ENCODE measurements at regions not wholly inside any gene's neighbourhood (a gene's known extent, or its start where the extent isn't known, plus 50 kb on each side); places are given as distances from the start of the nearest gene placed in this dataset.

DNA sequence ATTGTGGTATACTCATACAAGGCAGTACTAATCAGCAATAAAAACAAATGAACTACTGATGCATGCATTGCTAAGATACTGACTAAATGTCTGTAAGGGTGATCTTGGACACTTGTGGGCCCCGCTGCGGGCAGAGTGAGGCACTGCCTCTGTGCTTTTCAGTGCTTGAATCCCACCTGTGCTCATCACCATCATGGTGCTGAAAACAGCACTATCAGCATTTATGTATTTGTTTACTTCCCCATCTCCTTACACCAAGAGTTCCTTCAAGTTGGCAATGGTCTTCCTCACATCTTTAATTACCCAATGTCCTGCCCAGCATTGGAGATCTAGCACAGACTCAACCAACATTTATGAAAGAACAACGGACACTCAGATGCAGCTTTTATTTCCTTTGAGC, 193.7 kb upstream of the RFC3 start:
- H3K36me3 ChIP-seq (ENCODE audit: control insufficient read depth, insufficient read depth, low read length), result no peaks in the 10 kb centered on the region
- H3K27me3 ChIP-seq (replicated peaks; ENCODE audit: control insufficient read depth, insufficient read depth, low read length), result no peaks in the 10 kb centered on the region

DNA sequence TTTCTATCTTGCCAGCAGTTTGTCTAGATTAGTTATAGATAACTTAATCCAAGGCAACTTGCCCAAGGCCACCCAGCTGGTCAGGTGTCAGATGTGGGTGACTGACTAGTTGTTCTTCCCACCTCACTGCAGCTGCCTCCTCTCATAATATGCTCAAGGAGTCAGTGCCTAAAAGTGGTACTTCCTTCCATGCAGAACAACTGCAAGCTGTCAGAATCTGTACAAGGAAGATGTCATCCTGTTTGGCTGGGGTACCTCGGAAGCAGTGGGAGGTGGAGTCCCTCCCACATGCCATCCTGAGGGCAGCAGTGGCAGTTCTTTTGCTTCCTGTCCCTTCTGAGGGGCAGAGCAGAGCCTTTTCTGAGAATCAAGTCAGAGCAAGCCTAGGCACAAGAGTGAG, 193.2 kb upstream of the RFC3 start:
- no peaks in the 10 kb centered on the region for H3K36me3 ChIP-seq (ENCODE audit: control insufficient read depth, insufficient read depth, low read length)
- TF ChIP-seq, protein P1, sequence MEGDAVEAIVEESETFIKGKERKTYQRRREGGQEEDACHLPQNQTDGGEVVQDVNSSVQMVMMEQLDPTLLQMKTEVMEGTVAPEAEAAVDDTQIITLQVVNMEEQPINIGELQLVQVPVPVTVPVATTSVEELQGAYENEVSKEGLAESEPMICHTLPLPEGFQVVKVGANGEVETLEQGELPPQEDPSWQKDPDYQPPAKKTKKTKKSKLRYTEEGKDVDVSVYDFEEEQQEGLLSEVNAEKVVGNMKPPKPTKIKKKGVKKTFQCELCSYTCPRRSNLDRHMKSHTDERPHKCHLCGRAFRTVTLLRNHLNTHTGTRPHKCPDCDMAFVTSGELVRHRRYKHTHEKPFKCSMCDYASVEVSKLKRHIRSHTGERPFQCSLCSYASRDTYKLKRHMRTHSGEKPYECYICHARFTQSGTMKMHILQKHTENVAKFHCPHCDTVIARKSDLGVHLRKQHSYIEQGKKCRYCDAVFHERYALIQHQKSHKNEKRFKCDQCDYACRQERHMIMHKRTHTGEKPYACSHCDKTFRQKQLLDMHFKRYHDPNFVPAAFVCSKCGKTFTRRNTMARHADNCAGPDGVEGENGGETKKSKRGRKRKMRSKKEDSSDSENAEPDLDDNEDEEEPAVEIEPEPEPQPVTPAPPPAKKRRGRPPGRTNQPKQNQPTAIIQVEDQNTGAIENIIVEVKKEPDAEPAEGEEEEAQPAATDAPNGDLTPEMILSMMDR (IDR thresholded peaks at IDR 0.05; ENCODE audit: insufficient read depth, low read length, poor library complexity, severe bottlenecking), result no peak
- H3K4me3 ChIP-seq (replicated peaks; ENCODE audit: low read depth, low read length), result no peak overlapping the region
- DNase-seq (ENCODE audit: extremely low read depth, insufficient read length), result no peak
- H3K27me3 ChIP-seq (replicated peaks; ENCODE audit: control insufficient read depth, insufficient read depth, low read length), result no peaks in the 10 kb centered on the region

More for the DNA sequence above, 193.7 kb upstream of the RFC3 start:
- no peak overlapping the region for H3K4me3 ChIP-seq (replicated peaks; ENCODE audit: low read depth, low read length)
- DNase-seq (ENCODE audit: extremely low read depth, insufficient read length), result no peak
- TF ChIP-seq, protein P1 (IDR thresholded peaks at IDR 0.05; ENCODE audit: insufficient read depth, low read length, poor library complexity, severe bottlenecking), result no peak

DNA sequence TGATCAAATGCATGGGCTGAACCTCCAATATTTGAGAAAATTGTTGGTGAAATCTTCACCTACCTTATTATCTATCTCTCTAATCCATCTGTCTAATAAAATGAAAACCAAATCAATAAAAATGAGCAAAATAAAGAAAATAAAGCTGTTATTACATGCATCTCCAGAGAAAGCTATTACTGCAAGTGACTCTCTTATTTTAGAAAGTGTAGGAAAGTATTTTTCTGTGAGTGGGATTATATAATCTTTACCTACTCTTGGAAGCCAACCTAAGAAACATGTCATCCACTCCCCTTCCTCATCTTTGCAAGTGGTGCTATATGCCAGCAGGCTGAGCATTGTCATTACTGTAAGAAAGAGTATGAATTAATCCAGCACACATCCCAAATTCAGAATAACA, 191.5 kb upstream of the RFC3 start:
- Histone ChIP-seq H3K36me3 (ENCODE audit: control insufficient read depth, insufficient read depth, low read length) (no peaks in the 10 kb centered on the region), H3K4me3 (replicated peaks; ENCODE audit: low read depth, low read length) (no peak overlapping the region), H3K27me3 (replicated peaks; ENCODE audit: control insufficient read depth, insufficient read depth, low read length) (no peaks in the 10 kb centered on the region)
- TF ChIP-seq, protein P1 (IDR thresholded peaks at IDR 0.05; ENCODE audit: insufficient read depth, low read length, poor library complexity, severe bottlenecking), result no peak
- DNase-seq (ENCODE audit: extremely low read depth, insufficient read length), result no peak

DNA sequence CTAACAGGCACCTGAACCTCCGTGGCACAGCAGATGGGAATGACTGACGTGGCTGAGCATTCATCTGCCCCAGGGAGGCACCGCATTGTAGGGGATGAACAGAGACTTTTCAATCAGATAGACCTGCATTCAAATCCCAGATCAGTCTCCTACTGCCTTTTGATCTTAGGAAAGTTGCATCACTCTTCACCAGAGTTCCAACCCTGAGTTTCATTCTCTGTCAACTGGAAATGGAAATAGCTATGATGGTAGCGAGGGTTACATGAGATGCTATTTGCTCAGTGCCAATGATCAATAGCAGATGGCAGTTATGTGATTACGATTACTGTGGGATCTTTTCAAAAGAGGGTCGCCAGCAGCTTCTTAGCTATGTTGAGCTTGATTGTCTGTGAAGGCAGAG, 189.3 kb upstream of the RFC3 start:
- TF ChIP-seq, protein P1 (IDR thresholded peaks at IDR 0.05; ENCODE audit: insufficient read depth, low read length, poor library complexity, severe bottlenecking), result no peak
- H3K4me3 ChIP-seq (replicated peaks; ENCODE audit: low read depth, low read length), result no peak overlapping the region
- no peaks in the 10 kb centered on the region for H3K36me3 ChIP-seq (ENCODE audit: control insufficient read depth, insufficient read depth, low read length)
- DNase-seq (ENCODE audit: extremely low read depth, insufficient read length), result no peak
- H3K27me3 ChIP-seq (replicated peaks; ENCODE audit: control insufficient read depth, insufficient read depth, low read length), result no peaks in the 10 kb centered on the region

DNA sequence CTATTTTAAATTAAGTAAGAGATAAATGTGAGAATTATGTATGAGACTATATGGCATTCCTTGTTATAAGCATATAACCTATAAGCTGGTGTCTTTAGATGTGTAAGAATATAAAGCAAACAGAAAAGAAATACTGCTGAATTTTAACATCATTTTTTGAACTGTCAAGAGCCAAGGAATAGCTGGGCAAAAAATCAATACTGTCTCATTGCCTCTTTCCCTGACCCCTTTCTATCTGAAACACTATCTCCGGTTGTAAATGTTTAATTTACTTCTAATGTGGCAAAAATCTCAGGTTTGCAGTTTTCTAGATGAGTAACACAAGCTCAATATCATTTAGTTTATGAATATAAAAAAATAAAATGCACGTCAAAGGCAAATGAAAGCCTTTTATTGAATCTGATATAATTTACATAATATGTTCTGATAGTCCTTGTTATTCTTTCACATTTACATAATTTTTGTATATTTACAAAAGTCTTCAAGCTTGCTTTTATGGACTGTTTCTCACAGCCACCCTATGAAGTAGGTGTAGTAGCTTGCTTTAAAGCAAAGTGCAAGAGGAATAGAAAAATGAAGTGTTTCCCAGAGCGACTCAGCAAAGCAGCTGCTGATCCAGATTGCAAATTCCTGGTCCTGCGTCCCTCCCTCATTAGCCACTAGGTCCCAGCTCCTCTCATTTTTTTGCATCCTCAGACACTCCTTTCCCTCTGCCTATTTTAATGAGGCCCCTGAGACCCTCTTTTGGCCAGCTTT, 188.2 kb upstream of the RFC3 start:
- H3K27me3 ChIP-seq (replicated peaks; ENCODE audit: control insufficient read depth, insufficient read depth, low read length), result no peaks in the 10 kb centered on the region
- H3K4me3 ChIP-seq (replicated peaks; ENCODE audit: low read depth, low read length), result no peak overlapping the region
- no peaks in the 10 kb centered on the region for H3K36me3 ChIP-seq (ENCODE audit: control insufficient read depth, insufficient read depth, low read length)
- TF ChIP-seq, protein P1 (IDR thresholded peaks at IDR 0.05; ENCODE audit: insufficient read depth, low read length, poor library complexity, severe bottlenecking), result no peak
- no peak for DNase-seq (ENCODE audit: extremely low read depth, insufficient read length)

All from GM06990 (cell line).